K562 (cell line): ENCODE measurements at regions not wholly inside any gene's neighbourhood (a gene's known extent, or its start where the extent isn't known, plus 50 kb on each side); places are given as distances from the start of the nearest gene placed in this dataset.

Experiments used
- ATAC-seq: fragments of 200-7000 bp; cut with Tn5 transposase; 3 replicates; pipeline ENCODE4 v1.9.1; 2020; ENCODE audit warnings: moderate library complexity
- BruUV-seq: library from RNA; stranded (reverse); fragments of 400-500 nt; replicated peaks from 2 replicates; lab custom pipeline; 2021; lab: Mats Ljungman, UMichigan
- CTCF ChIA-PET: fragments of 300-600 bp; formaldehyde crosslinking; extraction: SDS; loops from one replicate; lab custom pipeline; 2021; ENCODE audit warnings: low intra/inter-chr PET ratio; lab: Yijun Ruan, JAX
- POLR2A ChIA-PET: fragments of 300-600, 350-650 bp; sonication (Branson Sonifier 250); formaldehyde crosslinking; extraction: SDS; loops from one replicate; lab custom pipeline; 2021; ENCODE audit warnings: antibody characterized with exemption, inconsistent platforms; lab: Yijun Ruan, JAX
- DNase-seq, 4 experiments: peaks; one replicate each; pipeline versions ENCODE4 v3.0.0 to v3.0.0-alpha.2; 2011 to 2018; ENCODE audit warnings: low spot score in 3 of 4, mixed read lengths in 3 of 4; ENCODE audit errors: extremely low read depth in 1 of 4
- FAIRE-seq: peaks from 2 replicates; lab custom pipeline; 2011; peaks lifted over from hg19 to GRCh38; lab: Jason Lieb, UNC
- H2AFZ ChIP-seq: 2 replicates; pipeline ENCODE4 v1.6.0; 2011; ENCODE audit warnings: low read depth, low read length, control low read depth, inconsistent platforms
- H3K27ac ChIP-seq: fragments of 200-600 bp; 3 replicates; pipeline ENCODE4 v1.8.0; 2011; ENCODE audit warnings: low read depth, mild to moderate bottlenecking, control low read depth, inconsistent platforms, low read length, moderate library complexity, mixed read lengths; ENCODE audit errors: extremely low read depth
- H3K27me3 ChIP-seq, 2 experiments: fragments of 300-600 bp in 1 of 2; 2 replicates in 1 of 2; 3 replicates in 1 of 2; pipeline versions ENCODE4 v1.6.0 to v1.8.0; 2011; ENCODE audit warnings: inconsistent platforms in 2 of 2, low read length in 2 of 2, mild to moderate bottlenecking in 1 of 2, mixed read lengths in 1 of 2, moderate library complexity in 1 of 2; ENCODE audit not compliant: control insufficient read depth in 2 of 2, insufficient read depth in 2 of 2
- H3K36me3 ChIP-seq: fragments of 300-600 bp; 3 replicates; pipeline ENCODE4 v1.8.0; 2011; ENCODE audit warnings: mild to moderate bottlenecking, low read length, inconsistent platforms; ENCODE audit not compliant: control insufficient read depth, insufficient read depth
- H3K4me1 ChIP-seq, 2 experiments: fragments of 200-600 bp in 1 of 2; replicated peaks in 1 of 2; 2 replicates in 1 of 2; 3 replicates in 1 of 2; pipeline versions ENCODE4 v1.5.1 to v1.8.0; 2011; ENCODE audit warnings: inconsistent platforms in 2 of 2, low read length in 2 of 2, mild to moderate bottlenecking in 1 of 2, mixed read lengths in 1 of 2, moderate library complexity in 1 of 2; ENCODE audit not compliant: control insufficient read depth in 2 of 2, insufficient read depth in 2 of 2
- H3K4me2 ChIP-seq: 2 replicates; pipeline ENCODE4 v1.6.1; 2011; ENCODE audit warnings: low read length, control low read depth, inconsistent platforms, mixed read lengths; ENCODE audit not compliant: insufficient read depth
- H3K4me3 ChIP-seq: fragments of 200-600 bp; sonication (generic), shearing (Covaris generic); 2 replicates; pipeline ENCODE4 v1.5.1; 2016; ENCODE audit warnings: control low read depth, inconsistent platforms
- H3K79me2 ChIP-seq: fragments of 200-600 bp; 3 replicates; pipeline ENCODE4 v1.8.0; 2011; ENCODE audit warnings: low read length, inconsistent platforms; ENCODE audit not compliant: control insufficient read depth, insufficient read depth
- H3K9ac ChIP-seq, 2 experiments: 2 replicates each; pipeline versions ENCODE4 v1.6.0 to v1.6.1; 2011; ENCODE audit warnings: low read depth in 2 of 2, low read length in 2 of 2, control low read depth in 1 of 2, inconsistent platforms in 1 of 2, mild to moderate bottlenecking in 1 of 2, mixed read lengths in 1 of 2; ENCODE audit not compliant: insufficient read depth in 1 of 2
- H3K9me1 ChIP-seq: one replicate; pipeline ENCODE4 v1.6.0; 2011; ENCODE audit warnings: inconsistent platforms, mild to moderate bottlenecking, low read length, moderate library complexity; ENCODE audit not compliant: control insufficient read depth, insufficient read depth
- H3K9me3 ChIP-seq: replicated peaks from 2 replicates; pipeline ENCODE4 v1.5.1; 2011; ENCODE audit warnings: low read depth, low read length, inconsistent platforms; ENCODE audit not compliant: control insufficient read depth, insufficient read depth
- H4K20me1 ChIP-seq: replicated peaks from 2 replicates; pipeline ENCODE4 v1.6.1; 2011; ENCODE audit warnings: low read length, inconsistent platforms, mixed read lengths; ENCODE audit not compliant: control insufficient read depth, insufficient read depth
- ARID4B ChIP-seq: sonication (generic); formaldehyde crosslinking; IDR thresholded peaks from 2 replicates; pipeline ENCODE4 v1.8.0; 2022; ENCODE audit warnings: mild to moderate bottlenecking, missing genetic modification reagents
- CCAR2 ChIP-seq: fragments of 200-400 bp; formaldehyde crosslinking; IDR thresholded peaks from 2 replicates; pipeline ENCODE4 v1.6.1; 2017; ENCODE audit warnings: mild to moderate bottlenecking, low read depth, low read length
- FOXA3 ChIP-seq, 2 experiments: fragments of 450-650 bp in 1 of 2; sonication (generic) in 1 of 2; formaldehyde crosslinking; IDR thresholded peaks in 1 of 2; conservative IDR thresholded peaks in 1 of 2; 2 replicates each; pipeline versions ENCODE4 v1.4.0 to v1.8.0; 2020 to 2022; ENCODE audit warnings: mild to moderate bottlenecking in 2 of 2, missing genetic modification reagents in 1 of 2
- POU5F1 ChIP-seq: fragments of 150-350 bp; IDR thresholded peaks from 2 replicates; pipeline ENCODE4 v1.6.1; 2014; ENCODE audit warnings: borderline replicate concordance, low read length, low read depth, mild to moderate bottlenecking; ENCODE audit not compliant: partially characterized antibody
- ZBTB8A ChIP-seq: fragments of 450-650 bp; IDR thresholded peaks from 2 replicates; pipeline ENCODE4 v1.6.1; 2018; ENCODE audit warnings: mild to moderate bottlenecking, moderate library complexity; ENCODE audit not compliant: partially characterized antibody
- ZFX ChIP-seq: sonication (generic); formaldehyde crosslinking; IDR thresholded peaks from 2 replicates; pipeline ENCODE4 v1.8.0; 2022; ENCODE audit warnings: mild to moderate bottlenecking, missing genetic modification reagents, moderate library complexity
- ZNF224 ChIP-seq: sonication (generic); formaldehyde crosslinking; IDR thresholded peaks from 2 replicates; pipeline ENCODE4 v1.8.0; 2022; ENCODE audit warnings: mild to moderate bottlenecking, missing genetic modification reagents
- ZNF263 ChIP-seq: sonication (generic); formaldehyde crosslinking; IDR thresholded peaks from 2 replicates; pipeline ENCODE4 v1.8.0; 2022; ENCODE audit warnings: mild to moderate bottlenecking, missing genetic modification reagents, borderline replicate concordance
- ZNF76 ChIP-seq: fragments of 250-450 bp; sonication (Bioruptor Pico); IDR thresholded peaks from 2 replicates; pipeline ENCODE4 v1.4.0; 2020; ENCODE audit warnings: mild to moderate bottlenecking, moderate library complexity, borderline replicate concordance
- WGBS: fragments of 100-300 bp; shearing (Covaris generic); methylation state at CpG from one replicate; pipeline ENCODE4 v1.1.6; 2016; ENCODE audit warnings: low coverage, mixed read lengths; ENCODE audit not compliant: insufficient coverage; ENCODE audit errors: missing lambda C conversion rate; 5-methylcytosine and 5-hydroxymethylcytosine counted together
- in situ Hi-C: fragments of 300-500 bp; cut with MboI; formaldehyde crosslinking; loops from 4 replicates; pipeline ENCODE4 v1.15.0; 2018; ENCODE audit warnings: inconsistent platforms, mixed read lengths
- intact Hi-C: fragments of 100-400 bp; cut with micrococcal nuclease; formaldehyde crosslinking; loops from 2 replicates; pipeline ENCODE4 v1.14.2; 2022

GRCh38 chr3:193778676-193779075 lies 185.7 kb downstream of the OPA1 start:
- no peak for DNase-seq
- no peak overlapping the region for H3K9ac ChIP-seq
- TF ChIP-seq POU5F1 (no peak), FOXA3 (CRISPR knock-in tag; conservative IDR thresholded peaks at IDR 0.05 in 1 of 2, IDR thresholded peaks at IDR 0.05 in 1 of 2) (no peak)
- TF ChIP-seq, all 486 proteins: peak for 0
- H2AFZ ChIP-seq = no peak overlapping the region
- ChIA-PET POLR2A (no interaction called here), CTCF (no interaction called here)
- FAIRE-seq (no peak), ATAC-seq (no peak)
- no peaks in the 10 kb centered on the region for H3K36me3 ChIP-seq
- H3K4me1 ChIP-seq = peaks cover 10 to 22% of the 10 kb centered on the region in 2 experiments; a peak in 4 of 5 replicates
- intact Hi-C loops = loop anchor here (10.0 kb wide), 1 partner anchor 964 kb away; no protein-coding TSS in a partner anchor
- H3K27me3 ChIP-seq = no peaks in the 10 kb centered on the region
- no peak overlapping the region for H3K27ac ChIP-seq
- no peaks in the 10 kb centered on the region; the same call in 1 of the 2 replicates for H4K20me1 ChIP-seq
- H3K4me2 ChIP-seq = no peak overlapping the region
- no peaks in the 10 kb centered on the region for H3K9me1 ChIP-seq
- no peaks in the 10 kb centered on the region for H3K9me3 ChIP-seq
- H3K79me2 ChIP-seq = no peaks in the 10 kb centered on the region
- 62% methylated on average over 10 of the region's 10 CpGs for WGBS
- BruUV-seq = no TSS peak
- no peak overlapping the region for H3K4me3 ChIP-seq
- in situ Hi-C loops = no loop called here

DNA sequence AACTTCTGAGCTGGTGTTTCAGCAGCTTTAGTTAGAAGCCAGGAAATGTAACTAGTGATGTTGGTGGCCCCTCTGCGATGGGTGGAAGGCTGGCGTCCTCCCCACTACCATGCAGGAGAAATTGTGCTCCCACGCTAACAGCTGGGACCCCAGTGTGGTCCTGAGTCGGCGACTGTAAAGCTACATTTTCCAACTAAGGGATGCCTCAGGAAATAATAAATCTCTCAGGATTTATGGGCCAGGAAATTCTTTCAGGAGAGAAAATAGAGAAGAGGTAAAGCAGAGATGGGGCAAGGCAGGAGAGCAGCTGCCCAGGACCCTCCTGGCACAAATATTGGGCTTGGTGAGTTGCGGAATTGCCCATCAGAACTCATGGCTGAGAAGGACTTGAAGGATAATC lies 186.9 kb downstream of the OPA1 start:
- peaks cover 10 to 22% of the 10 kb centered on the region in 2 experiments; a peak in 4 of 5 replicates for H3K4me1 ChIP-seq
- ChIA-PET CTCF (interaction anchor here (0.7 to 1.5 kb wide), 5 partner anchors 57 to 560 kb away, joined by 3 to 4 read pairs (median 4); no protein-coding TSS in a partner anchor), POLR2A (interaction anchor here (0.6 to 2.2 kb wide), 4 partner anchors 12 to 797 kb away, joined by 3 to 17 read pairs (median 3); partner anchors contain the start of gene HES1)
- peak overlapping the region; percentile 10; the same call in 1 of the 2 replicates for H2AFZ ChIP-seq
- TF ChIP-seq CCAR2 = no peak
- TF ChIP-seq ZFX (CRISPR knock-in tag) = no peak
- TF ChIP-seq ARID4B (CRISPR knock-in tag) = no peak
- no peak for TF ChIP-seq ZNF76 (CRISPR knock-in tag)
- no peak for TF ChIP-seq ZNF224 (CRISPR knock-in tag)
- TF ChIP-seq ZBTB8A = no peak
- no peak for TF ChIP-seq ZNF263
- no peak overlapping the region for H3K4me2 ChIP-seq
- FAIRE-seq (no peak), ATAC-seq (no peak), DNase-seq (no peak)
- H3K4me3 ChIP-seq = no peak overlapping the region
- no peaks in the 10 kb centered on the region for H3K36me3 ChIP-seq
- no peaks in the 10 kb centered on the region for H3K79me2 ChIP-seq
- no peaks in the 10 kb centered on the region for H3K27me3 ChIP-seq
- H3K9me3 ChIP-seq = no peaks in the 10 kb centered on the region
- intact Hi-C loops (loop anchor here (2.0 to 10.0 kb wide), 4 partner anchors 295 to 965 kb away; partner anchors contain the start of gene HES1), in situ Hi-C loops (no loop called here)
- no peaks in the 10 kb centered on the region for H3K9me1 ChIP-seq
- BruUV-seq = no TSS peak
- H4K20me1 ChIP-seq = no peaks in the 10 kb centered on the region; the same call in 1 of the 2 replicates
- H3K27ac ChIP-seq = no peak overlapping the region
- WGBS = 42% methylated on average over 6 of the region's 6 CpGs
- H3K9ac ChIP-seq = no peak overlapping the region
